ENCODE measurements at regions not wholly inside any gene's neighbourhood (a gene's known extent, or its start where the extent isn't known, plus 50 kb on each side); places are given as distances from the start of the nearest gene placed in this dataset.
A peak's percentile ranks its signal among the peaks of the same experiment; 100 is the strongest.
"Not testable (repeated sequence)": the region's sequence is repeated elsewhere in the genome, so short reads cannot be mapped to it uniquely, and the experiment has no call there.

DNA sequence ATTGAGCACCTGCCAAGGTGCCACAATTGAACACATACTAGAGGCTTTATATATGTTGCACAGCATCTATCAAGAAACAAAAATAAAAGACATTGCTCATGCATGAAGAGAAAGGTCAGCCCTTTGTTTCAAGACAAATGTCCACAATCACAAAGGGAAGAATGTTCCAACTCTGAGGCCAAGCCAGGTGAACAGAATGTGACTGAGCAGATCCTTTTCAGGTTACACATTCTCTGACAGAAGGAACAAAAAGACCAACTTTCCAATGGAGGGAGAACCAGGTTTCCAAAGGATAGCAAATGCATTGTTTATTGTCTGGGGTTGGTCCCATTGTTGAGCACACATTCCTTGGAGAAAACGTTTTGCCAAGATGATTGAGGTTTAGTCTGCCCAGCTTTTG lies 50.2 kb upstream of the FAM174B start:
- DNase-seq, result no peak

DNA sequence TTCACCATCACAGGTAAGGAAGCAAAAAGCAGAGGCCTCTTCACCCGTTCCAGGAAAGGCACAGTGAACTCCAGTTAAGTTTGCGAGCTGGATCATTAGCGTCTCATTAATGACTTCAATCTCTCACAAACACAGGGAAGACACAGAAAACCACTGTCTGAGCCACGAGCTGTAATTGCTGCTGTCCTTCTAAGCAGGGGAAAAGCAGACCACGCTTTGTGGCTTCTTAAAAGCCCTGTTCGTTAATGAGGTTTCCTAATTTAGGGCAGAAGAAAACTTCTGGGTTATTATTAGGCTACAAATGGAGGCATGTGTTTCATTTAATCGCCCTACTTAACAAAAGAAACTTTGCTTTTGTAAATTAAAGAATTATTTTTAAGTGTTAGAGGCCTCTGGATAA lies 50.6 kb upstream of the FAM174B start:
- no peak for DNase-seq

DNA sequence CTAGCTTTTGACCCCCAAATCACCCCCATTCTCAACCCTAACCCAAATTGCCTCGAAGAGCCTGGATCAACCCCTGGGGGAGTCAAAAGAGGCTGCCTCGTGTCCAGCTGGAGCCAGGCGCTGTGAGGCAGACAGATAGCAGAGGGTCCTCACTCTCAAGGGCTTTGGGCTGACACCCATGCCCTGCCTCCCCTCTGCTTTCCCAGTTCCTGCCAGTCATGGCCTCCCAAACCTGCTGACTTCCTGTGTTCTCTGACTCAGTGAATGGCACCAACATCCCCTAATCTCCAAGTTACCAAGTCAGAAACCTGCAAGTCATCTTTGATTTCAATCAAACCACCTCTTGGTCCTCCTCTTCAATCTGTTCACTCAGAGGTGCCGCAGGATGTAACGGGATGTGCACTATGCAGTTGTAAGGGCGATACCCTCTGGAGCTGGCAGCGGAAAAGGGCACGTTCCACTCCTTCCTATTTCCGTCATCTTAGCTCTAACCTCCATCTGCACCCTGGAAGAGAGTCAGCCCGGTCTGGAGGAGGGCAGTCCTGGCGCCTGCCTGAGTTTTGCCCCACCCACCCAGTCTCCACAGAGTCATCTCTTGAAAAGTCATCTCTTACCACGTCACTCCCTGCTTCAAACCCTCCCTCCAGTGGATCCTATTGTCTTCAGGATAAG lies 52.4 kb upstream of the FAM174B start:
- no peak for DNase-seq

DNA sequence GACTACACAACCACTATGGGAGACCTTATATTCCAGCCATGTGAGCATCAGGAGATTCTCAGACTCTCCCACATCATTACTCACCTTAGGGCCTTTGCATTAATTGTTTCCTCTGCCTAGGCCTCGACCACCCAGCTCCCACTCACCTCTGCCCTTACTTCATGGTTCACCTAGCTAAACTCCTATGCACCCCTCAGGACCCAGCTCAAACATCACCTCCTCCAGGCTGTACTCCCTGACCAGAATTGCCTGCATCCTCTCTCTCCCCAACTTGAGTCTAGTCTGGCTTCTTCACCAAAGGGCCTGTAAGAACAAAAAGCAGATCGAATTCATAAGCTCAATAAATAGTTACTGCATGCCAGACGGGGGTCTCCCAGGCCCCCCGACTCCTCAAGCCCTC lies 53.1 kb upstream of the FAM174B start:
- no peak for DNase-seq

DNA sequence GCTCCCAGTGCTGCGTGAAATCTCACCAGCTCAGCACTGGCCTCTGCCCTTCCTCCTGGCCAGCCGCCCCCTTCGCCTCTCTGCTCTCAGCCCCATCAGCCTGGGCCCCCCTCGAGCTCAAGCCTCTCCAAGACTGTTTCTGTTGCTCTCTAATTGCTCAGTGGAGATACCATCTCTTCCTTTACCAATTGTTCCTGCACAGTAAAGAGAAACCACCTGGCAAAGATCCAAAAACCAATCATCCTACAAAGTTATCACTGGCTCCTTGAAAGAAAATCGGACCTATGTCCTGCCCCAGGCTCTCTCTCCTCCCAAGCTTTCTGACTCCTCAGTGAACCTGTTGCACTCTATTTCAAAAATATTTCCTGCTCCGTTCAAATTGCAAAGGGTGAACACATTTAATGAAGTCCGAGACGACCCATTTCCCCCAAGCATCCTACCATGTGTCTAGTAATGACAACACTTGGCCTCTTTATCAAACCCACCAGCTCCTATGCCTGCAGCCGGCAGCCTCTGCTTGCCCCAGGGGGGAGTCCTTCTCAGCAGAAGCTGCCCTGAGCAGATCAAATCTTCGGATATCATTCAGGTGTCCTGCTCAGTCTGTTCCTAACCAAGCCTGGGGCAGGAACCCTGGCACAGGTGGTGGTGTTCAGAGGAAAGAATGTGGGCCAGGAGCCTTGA lies 53.7 kb upstream of the FAM174B start:
- no peak for DNase-seq

DNA sequence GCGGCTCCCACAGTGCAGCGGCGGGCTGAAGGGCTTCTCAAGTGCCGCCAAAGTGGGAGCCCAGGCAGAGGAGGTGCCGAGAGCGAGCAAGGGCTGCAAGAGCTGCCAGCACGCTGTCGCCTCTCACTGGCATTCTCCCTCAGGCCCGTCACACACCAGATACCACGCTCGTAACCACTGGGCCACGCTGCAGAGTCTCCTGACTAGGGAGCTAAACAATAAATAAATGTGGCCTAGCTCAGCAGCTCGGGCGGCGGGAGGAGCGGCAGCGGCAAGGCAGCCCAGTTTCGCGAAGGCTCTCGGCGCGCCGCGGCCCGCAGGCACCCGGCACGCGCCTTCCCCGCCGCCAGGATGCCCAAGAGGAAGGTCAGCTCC lies 55.9 kb upstream of the FAM174B start:
- no peak for DNase-seq

DNA sequence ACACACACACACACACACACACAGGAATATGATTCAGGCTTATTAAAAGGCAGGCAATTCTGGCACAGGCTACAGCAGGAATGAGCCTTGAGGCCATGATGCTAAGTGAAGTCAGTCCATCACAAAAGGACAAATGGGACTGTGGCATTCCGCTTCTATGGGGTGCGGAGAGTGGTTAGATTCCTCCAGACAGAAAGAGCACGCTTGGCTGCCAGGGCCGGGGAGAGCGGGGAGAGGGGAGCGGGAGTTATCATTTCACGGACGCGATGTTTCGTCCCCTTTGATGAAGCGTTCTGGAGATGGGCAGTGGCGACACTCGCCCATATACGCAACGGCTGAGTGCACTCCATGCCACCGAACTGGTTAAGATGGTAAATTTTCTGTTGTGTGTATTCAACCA lies 58.5 kb upstream of the FAM174B start:
- DNase-seq, result no peak

DNA sequence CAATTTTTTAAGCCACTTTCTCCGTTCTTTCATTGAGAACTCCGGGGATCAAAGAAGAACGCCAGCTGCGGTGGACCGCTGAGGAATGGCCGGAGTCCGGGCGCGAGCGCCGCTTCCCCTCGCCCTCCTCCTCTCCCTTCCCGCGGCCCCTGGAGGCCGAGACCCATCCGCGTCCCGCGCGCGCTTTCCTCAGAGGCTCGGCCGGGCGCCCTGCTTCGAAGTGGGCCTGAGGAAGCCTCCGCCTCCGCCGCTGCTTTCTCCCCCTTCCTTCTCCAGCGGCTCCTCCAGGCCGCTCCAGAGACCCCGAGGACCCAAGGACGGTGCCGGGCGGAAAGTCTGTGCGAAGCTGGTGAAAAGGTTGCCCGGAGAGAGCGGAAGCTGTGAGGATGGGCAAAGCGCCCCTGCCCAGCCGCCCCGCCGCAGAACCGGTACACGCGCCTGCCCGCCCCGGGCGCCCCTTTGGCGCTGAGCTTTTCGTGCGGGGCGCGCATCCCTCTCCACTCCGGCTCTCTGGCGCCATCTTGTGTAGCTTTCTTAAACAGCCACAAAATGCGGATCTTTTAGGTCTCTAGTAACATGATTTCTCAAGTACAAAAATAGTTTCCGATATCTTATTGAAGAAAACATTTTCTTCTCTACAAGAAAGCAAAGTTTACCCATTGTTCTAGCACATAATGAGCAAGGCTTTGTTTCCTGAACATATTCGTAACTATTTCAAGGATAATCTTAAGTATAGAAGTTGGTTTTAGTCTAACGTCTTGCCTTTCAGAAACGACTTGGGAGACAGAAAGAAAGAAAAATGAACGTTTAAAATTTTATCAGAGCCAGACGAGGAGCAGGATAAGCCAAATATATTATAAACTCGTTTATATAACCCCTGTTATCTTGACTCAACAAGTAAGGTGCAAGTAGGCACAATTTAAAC lies 59.2 kb upstream of the FAM174B start:
- peak; percentile 83 for DNase-seq

DNA sequence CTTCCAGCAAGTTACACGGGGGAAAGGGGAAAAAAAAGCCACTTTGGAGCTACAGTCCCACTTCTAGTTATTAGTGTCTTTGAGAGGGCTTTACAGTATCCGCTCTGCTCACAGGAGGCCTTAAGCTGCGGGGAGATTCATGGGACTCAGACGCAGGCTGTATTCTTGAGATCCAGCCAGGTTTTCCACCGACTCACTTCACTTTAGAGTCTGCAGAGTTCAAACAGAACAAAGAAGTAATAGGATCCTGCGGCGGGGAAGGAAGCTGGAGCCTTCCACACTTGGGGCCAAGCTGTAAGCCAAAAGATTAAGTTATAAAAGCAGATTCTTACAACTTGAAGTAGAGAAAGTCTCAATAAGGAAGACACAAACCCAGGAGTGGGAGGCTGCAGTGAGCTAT lies 60.2 kb upstream of the FAM174B start:
- no peak for DNase-seq

DNA sequence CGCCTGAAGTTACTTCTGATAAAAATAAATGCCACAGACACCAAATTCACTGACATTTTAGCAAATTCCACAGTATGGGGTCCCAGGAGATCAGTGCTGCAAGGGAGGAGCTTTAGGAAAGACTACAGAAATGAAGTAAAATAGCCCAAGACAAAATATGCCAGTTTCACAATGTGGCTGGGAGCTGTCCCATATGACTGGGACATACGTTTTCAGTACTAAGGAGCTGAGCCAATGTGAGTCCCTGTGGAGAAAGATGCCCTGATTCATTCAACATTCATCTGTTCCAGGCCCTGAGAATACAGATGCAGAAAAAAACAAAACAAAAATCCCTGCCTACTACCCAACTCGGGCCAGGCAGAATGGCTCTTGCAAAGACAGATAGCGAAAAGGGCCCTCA lies 63.4 kb upstream of the FAM174B start:
- no peak for DNase-seq

DNA sequence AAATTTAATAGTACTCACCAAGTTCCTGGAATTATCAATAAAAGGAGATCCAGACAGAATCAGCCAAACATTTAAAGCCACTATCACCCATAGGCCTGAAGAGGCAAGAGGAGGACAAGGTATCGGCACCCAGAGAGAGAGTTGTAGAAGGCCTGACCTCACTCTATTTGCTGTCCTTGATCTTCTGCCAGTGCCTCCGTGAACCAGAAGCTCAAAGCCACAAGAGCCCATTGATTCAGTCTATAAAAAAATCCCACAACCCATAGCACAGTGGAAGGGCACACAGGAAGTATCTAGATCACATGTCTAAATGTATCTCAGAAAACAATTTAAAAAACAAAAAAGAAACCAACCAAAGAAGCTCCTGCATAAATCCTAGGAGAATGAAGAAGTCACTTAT lies 68.6 kb upstream of the FAM174B start:
- DNase-seq, result no peak

DNA sequence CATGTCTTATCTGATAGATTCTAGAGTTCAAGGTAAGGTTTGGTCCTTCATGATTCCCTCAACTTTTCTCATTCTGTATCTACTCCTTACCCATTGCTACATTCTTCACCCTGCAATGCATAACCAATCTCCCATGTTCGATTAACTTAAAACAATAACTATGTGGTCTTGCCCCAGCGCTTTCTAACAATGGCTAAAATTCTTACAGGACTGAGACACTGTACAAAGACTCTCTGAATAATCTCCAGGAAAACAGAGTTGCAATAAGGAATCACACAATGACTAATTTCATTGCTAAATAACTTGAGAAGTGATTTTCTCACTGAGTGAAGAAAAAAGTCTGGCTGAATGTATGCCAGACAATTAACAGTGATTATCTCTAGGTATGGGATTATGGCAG lies 69.6 kb upstream of the FAM174B start:
- no peak for DNase-seq

DNA sequence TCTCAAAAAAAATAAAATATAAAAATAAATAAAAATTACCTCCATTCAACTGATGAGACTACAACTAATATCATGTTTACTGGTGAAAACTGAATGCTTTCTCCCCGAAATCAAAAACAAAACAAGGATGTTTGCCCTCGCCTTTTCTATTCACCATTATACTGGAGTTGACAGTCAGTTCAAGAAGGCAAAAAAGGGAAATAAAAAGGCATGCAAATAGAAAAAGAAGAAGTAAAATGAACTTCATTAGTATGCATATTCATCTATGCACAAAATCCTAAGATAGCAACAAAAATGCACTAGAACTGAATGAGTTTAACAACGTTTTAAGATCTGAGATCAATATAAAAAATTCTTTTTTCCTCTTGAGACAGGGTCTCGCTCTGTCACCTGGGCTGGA lies 72.7 kb upstream of the FAM174B start:
- DNase-seq, result no peak

DNA sequence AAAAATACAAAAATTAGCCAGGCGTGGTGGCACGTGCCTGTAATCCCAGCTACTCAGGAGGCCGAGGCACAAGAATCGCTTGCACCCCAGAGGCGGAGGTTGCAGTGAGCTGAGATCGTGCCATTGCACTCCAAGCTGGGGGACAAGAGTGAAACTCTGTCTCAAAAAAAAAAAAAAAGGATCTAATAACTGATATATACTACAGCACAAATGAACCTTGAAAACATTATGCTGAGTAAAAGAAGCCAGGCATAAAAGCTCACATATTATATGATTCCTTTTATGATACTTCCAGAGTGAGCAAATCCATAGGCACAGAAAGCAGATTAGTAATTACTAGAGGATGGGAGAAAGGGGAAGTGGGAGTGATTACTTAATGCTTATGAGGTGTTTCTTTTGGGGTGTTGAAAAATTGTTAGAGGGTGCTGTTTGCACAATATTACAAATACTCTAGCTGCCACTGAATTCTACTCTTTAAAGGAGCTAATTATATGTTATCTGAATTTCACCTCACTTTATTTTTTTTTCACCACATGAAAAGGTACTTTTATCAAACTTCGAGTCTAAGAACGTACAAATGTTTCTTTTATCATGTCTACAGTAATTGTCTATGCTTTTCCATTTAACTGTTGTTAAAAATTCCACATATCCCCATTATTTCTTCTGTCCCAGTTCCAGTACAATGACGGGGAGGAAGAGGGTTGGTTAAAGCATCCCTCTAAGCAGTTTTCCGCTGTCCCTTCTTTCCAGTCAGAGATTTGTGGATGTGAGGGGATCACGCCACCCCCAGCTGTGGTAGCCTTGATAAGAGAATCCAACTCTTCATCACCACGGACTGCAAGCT lies 77.7 kb upstream of the FAM174B start:
- peak; percentile 51 for DNase-seq

DNA sequence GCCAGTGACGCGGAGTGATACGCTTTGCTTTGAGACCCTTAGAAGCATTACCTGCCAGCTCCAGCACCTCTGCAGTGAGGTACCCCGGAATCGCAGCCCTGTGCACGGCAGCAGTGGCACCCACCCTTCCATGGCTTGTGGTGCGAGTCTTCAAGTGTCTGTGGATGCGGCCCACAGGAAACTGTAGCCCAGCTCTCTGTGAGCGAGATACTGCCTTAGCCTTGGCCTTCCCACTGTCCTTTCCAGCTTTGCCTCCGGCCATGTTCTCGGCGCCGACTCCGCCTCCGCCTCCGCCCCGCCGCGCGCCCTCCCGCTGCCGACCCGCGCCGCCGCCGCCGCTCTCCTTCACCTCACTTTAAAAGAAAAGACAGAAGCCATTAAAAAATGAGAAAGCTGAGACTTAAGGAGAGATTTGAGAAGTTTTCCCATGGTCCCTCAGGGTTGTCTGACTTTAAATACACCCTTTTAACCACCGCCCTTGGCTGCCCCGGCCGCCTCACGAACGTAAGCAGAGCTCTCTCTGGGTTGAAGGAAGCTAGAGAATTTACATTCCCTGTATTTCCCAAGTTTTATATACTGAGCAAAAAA lies 78.5 kb upstream of the FAM174B start:
- no peak for DNase-seq

DNA sequence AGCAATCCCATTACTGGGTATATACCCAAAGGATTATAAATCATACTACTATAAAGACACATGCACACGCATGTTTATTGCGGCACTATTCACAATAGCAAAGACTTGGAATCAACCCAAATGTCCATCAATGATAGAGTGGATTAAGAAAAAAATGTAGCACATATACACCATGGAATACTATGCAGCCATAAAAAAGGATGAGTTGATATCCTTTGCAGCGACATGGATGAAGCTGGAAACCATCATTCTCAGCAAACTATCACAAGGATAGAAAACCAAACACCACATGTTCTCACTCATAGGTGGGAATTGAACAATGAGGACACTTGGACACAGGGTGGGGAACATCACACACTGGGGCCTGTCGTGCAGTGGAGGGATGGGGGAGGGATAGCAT lies 83.7 kb upstream of the FAM174B start:
- DNase-seq, result not testable (repeated sequence)

DNA sequence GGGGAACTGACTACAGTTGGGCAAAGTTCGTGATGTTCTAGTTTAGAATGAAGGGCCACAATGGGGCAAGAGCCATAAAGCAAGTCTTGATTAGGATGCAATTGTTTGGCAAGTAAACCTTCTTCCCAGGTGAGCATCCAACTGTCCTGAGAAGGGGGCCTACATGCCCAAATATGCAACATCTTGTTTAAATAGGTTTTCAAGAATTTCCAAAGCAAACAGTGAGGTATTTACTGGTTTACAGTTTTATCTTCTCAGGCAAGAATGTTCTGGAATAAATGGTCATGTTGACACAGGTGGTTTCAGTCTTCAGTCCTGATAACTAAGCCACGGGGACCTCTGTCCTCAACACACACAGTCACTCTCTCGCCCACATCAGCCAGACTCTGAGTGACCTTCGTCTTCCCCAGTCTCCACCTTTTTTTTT lies 90.3 kb upstream of the FAM174B start:
- no peak for DNase-seq

DNA sequence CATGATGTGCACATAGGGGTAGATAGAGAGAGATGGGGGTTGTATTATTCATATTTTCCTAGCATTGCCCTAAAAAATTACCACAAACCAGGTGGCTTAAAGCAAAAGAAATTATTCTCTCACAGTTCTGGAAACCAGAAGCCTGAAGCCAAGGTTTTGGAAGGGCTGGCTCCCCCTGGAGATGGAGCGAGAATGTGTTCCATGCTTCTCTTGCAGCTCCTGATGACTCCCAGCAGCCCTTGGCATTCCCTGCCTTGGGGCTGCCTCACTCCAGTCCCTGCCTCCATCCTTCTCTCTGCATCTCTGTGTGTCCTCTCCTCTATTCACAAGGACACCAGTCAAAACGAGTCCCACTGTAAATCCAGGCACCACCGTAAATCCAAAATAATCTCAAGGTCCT lies 91.5 kb upstream of the FAM174B start:
- DNase-seq, result no peak

DNA sequence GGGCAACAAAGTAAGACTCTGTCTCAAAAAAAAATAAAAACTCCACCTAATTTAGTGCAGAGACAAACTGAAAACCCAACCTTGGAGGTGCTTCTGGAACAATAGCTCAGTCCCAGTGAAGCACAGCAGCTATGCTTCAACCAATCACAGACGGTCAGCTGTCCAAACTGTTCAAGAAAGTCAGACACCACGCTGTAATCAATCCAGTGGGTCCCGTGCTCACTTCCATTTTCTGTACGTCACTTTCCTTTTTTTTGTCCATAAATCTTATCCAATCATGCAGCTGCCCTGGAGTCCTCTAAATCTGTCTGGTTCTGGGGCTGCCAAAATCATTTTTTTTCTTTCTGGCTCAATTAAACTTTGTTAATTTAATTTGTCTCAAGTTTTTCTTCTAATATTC lies 93.6 kb upstream of the FAM174B start:
- no peak for DNase-seq

DNA sequence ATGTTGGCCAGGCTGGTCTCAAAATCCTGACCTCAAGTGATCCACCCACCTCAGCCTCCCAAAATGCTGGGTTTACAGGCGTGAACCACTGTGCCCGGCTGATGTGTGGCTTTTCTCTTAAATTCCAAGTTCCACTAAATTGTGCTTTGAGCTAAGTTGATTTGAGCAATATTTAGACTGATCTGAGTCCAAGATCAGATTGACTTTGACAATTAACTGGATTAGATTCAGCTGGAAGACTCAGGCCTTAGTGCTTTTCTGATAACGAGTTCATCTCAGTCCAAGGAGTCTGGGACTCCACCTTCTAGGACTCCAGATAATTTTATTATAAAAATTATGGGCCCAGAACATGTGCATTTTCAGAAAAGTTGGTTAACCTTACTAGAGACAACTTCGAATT lies 94.4 kb upstream of the FAM174B start:
- DNase-seq, result no peak

DNA sequence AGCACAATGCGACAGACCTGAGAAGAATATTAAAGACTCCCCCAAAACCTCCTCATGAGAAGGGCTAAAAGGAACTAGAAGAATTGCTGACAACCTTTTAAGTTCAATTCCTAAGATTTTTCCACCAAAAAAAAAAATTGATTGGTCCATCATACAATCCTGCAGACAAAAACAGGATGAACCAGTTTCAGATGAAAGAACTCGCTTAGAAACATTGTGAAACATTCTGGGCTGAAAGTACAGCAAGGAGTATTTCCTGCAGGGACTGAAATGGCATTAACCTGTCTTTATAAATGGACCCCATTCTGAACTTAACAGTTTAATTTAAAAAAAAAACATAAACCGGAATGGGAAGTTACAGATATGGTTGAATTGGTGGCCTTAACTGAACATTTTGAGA lies 96.0 kb upstream of the FAM174B start:
- DNase-seq, result no peak

DNA sequence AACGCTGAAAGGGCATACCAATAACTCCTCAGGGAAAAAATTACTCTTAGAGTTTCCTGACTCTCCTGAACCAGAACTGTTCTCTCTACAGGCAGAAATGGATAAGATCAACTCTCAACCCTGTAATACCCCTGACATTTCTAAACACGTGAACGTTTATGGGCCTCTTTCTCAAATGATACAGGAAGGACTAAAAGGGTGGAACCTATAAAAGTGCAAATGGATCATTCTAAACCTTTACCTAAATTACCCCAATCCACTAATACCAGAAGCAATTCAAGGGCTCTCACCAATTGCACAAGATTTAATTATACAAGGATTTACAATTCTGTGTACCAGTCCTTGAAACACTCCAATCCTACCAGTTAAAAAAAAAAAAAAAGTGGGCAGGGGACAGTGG lies 98.0 kb upstream of the FAM174B start:
- no peak for DNase-seq

DNA sequence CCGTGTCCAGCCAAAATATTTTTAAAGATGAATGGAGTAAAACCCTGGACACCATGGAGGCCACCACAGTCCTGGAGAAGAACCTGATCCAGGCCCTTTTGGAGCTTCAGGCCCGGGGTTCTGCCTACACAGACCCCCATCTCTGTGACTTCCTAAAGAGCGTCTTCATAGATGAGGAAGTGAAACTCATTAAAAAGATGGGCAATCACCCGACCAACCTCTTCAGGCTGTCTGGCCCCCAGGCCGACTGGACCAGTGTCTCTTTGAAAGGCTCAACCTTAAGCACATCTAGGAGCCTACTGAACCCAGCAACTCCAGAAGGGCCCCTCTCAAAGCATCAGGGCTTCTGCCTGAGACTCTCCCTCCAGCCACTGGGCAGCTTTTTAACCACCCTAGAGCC lies 107.9 kb upstream of the FAM174B start:
- DNase-seq, result no peak
